GM19240 (cell line): ENCODE measurements at regions not wholly inside any gene's neighbourhood (a gene's known extent, or its start where the extent isn't known, plus 50 kb on each side); places are given as distances from the start of the nearest gene placed in this dataset.
"Not testable (repeated sequence)": the region's sequence is repeated elsewhere in the genome, so short reads cannot be mapped to it uniquely, and the experiment has no call there.

Experiments
- DNase-seq: peaks from one replicate; pipeline ENCODE4 v3.0.0; 2011; ENCODE audit warnings: low spot score; ENCODE audit not compliant: insufficient read length

GRCh38 chr5:19274578-19274977 is 713.4 kb downstream of the CDH18 start:
- DNase-seq, result no peak

GRCh38 chr5:19285286-19285685 is 702.7 kb downstream of the CDH18 start:
- DNase-seq, result no peak

GRCh38 chr5:19287548-19288277 is 700.3 kb downstream of the CDH18 start:
- not testable (repeated sequence) for DNase-seq

- DNase-seq, result not testable (repeated sequence)
Measured at GRCh38 chr5:19288311-19288710, 699.7 kb downstream of the CDH18 start.

GRCh38 chr5:19297934-19298333 is 690.1 kb downstream of the CDH18 start:
- DNase-seq, result no peak

GRCh38 chr5:19301271-19301670 is 686.7 kb downstream of the CDH18 start:
- DNase-seq, result no peak

GRCh38 chr5:19314840-19315239 is 673.2 kb downstream of the CDH18 start:
- no peak for DNase-seq

- DNase-seq, result no peak
Measured at GRCh38 chr5:19319252-19319651, 668.7 kb downstream of the CDH18 start.

- no peak for DNase-seq
Measured at GRCh38 chr5:19322716-19323485, 665.1 kb downstream of the CDH18 start.

- DNase-seq, result no peak
Measured at GRCh38 chr5:19334278-19334677, 653.7 kb downstream of the CDH18 start.

GRCh38 chr5:19342942-19343341 is 645.1 kb downstream of the CDH18 start:
- no peak for DNase-seq

- no peak for DNase-seq
Measured at GRCh38 chr5:19352120-19352519, 635.9 kb downstream of the CDH18 start.

GRCh38 chr5:19369048-19369447 is 619.0 kb downstream of the CDH18 start:
- no peak for DNase-seq

- no peak for DNase-seq
Measured at GRCh38 chr5:19369561-19369960, 618.4 kb downstream of the CDH18 start.

- no peak for DNase-seq
Measured at GRCh38 chr5:19370655-19371386, 617.2 kb downstream of the CDH18 start.

GRCh38 chr5:19388391-19388790 is 599.6 kb downstream of the CDH18 start:
- no peak for DNase-seq

- no peak for DNase-seq
Measured at GRCh38 chr5:19401032-19401431, 587.0 kb downstream of the CDH18 start.

- no peak for DNase-seq
Measured at GRCh38 chr5:19406576-19407365, 581.2 kb downstream of the CDH18 start.

- DNase-seq, result no peak
Measured at GRCh38 chr5:19408149-19408548, 579.9 kb downstream of the CDH18 start.

- DNase-seq, result no peak
Measured at GRCh38 chr5:19411936-19412335, 576.1 kb downstream of the CDH18 start.
